SK-N-SH (cell line): ENCODE measurements at regions not wholly inside any gene's neighbourhood (a gene's known extent, or its start where the extent isn't known, plus 50 kb on each side); places are given as distances from the start of the nearest gene placed in this dataset.

Experiments
- CTCF ChIA-PET: fragments of 300-600, 350-600 bp; formaldehyde crosslinking; extraction: SDS; loops from one replicate; lab custom pipeline; 2021; lab: Yijun Ruan, JAX
- POLR2A ChIA-PET: fragments of 350-600 bp; sonication (Branson Sonifier 250); formaldehyde crosslinking; extraction: SDS; loops from one replicate; lab custom pipeline; 2020; ENCODE audit warnings: antibody characterized with exemption, inconsistent platforms; lab: Yijun Ruan, JAX
- DNase-seq: peaks from one replicate; pipeline ENCODE4 v3.0.0; 2012
- H2AFZ ChIP-seq: fragments of 200-600 bp; sonication (generic); 2 replicates; pipeline ENCODE4 v1.8.1; 2016; ENCODE audit warnings: antibody characterized with exemption, mild to moderate bottlenecking, low read depth
- H3F3A ChIP-seq: fragments of 200-600 bp; sonication (generic); replicated peaks from 2 replicates; pipeline ENCODE3; 2016; ENCODE audit warnings: antibody characterized with exemption, mild to moderate bottlenecking; ENCODE audit not compliant: insufficient read depth
- H3K27ac ChIP-seq, 2 experiments: fragments of 200-500 bp in 1 of 2; fragments of 200-600 bp in 1 of 2; sonication (Bioruptor generic) in 1 of 2; sonication (generic), shearing (Covaris generic) in 1 of 2; 2 replicates each; pipeline versions ENCODE4 v1.5.1 to v1.6.1; 2014 to 2016; ENCODE audit warnings: low read depth in 2 of 2, inconsistent platforms in 1 of 2, low read length in 1 of 2, mild to moderate bottlenecking in 1 of 2, mixed read lengths in 1 of 2
- H3K27me3 ChIP-seq: fragments of 200-600 bp; sonication (generic), shearing (Covaris generic); 2 replicates; pipeline ENCODE4 v1.6.1; 2016; ENCODE audit warnings: mixed run types; ENCODE audit not compliant: insufficient read depth
- H3K36me3 ChIP-seq, 2 experiments: fragments of 200-500 bp in 1 of 2; fragments of 200-600 bp in 1 of 2; sonication (Bioruptor generic) in 1 of 2; sonication (generic) in 1 of 2; replicated peaks in 1 of 2; 2 replicates each; pipeline versions ENCODE3 to v1.5.1; 2014 to 2016; ENCODE audit warnings: low read length in 1 of 2, mild to moderate bottlenecking in 1 of 2; ENCODE audit not compliant: insufficient read depth in 2 of 2, control insufficient read depth in 1 of 2
- H3K4me1 ChIP-seq, 2 experiments: fragments of 200-500 bp in 1 of 2; fragments of 200-600 bp in 1 of 2; sonication (Bioruptor generic) in 1 of 2; sonication (generic), shearing (Covaris generic) in 1 of 2; 2 replicates each; pipeline versions ENCODE4 v1.5.1 to v1.6.1; 2014 to 2016; ENCODE audit warnings: low read depth in 1 of 2, low read length in 1 of 2, mixed run types in 1 of 2; ENCODE audit not compliant: insufficient read depth in 2 of 2, control insufficient read depth in 1 of 2
- H3K4me2 ChIP-seq: fragments of 200-600 bp; sonication (generic), shearing (Covaris generic); 2 replicates; pipeline ENCODE4 v1.6.1; 2017; ENCODE audit warnings: mixed run types
- H3K4me3 ChIP-seq, 2 experiments: fragments of 200-500 bp in 1 of 2; fragments of 200-600 bp in 1 of 2; sonication (Bioruptor generic) in 1 of 2; sonication (generic), shearing (Covaris generic) in 1 of 2; 2 replicates each; pipeline versions ENCODE4 v1.5.1 to v1.8.1; 2014 to 2016; ENCODE audit warnings: low read depth in 2 of 2, inconsistent platforms in 1 of 2, low read length in 1 of 2, mild to moderate bottlenecking in 1 of 2, mixed read lengths in 1 of 2, moderate library complexity in 1 of 2
- H3K79me2 ChIP-seq: fragments of 200-600 bp; sonication (generic); 2 replicates; pipeline ENCODE4 v1.8.1; 2017; ENCODE audit warnings: mild to moderate bottlenecking; ENCODE audit not compliant: insufficient read depth
- H3K9ac ChIP-seq: fragments of 200-600 bp; sonication (generic); 2 replicates; pipeline ENCODE4 v1.6.1; 2017; ENCODE audit warnings: mixed run types
- H3K9me2 ChIP-seq: fragments of 200-600 bp; sonication (generic); 2 replicates; pipeline ENCODE4 v1.6.1; 2017; ENCODE audit warnings: mixed run types
- H3K9me3 ChIP-seq: fragments of 200-600 bp; sonication (generic); 2 replicates; pipeline ENCODE4 v1.6.1; 2017; ENCODE audit warnings: mixed run types, mild to moderate bottlenecking, moderate library complexity
- H4K20me1 ChIP-seq: fragments of 200-600 bp; sonication (generic); 2 replicates; pipeline ENCODE4 v1.6.1; 2017; ENCODE audit warnings: mild to moderate bottlenecking, mixed run types; ENCODE audit not compliant: insufficient read depth
- ELF1 ChIP-seq: IDR thresholded peaks from 2 replicates; pipeline ENCODE4 v1.4.0; 2012
- FOSL2 ChIP-seq: IDR thresholded peaks from 2 replicates; pipeline ENCODE4 v1.4.0; 2012; ENCODE audit warnings: low read depth, mild to moderate bottlenecking, moderate library complexity, borderline replicate concordance
- IRF3 ChIP-seq: fragments of 150-350 bp; IDR thresholded peaks from 2 replicates; pipeline ENCODE4 v1.6.1; 2016; ENCODE audit warnings: mild to moderate bottlenecking, low read depth, low read length
- NFIC ChIP-seq: IDR thresholded peaks from 2 replicates; pipeline ENCODE4 v1.4.0; 2012; ENCODE audit warnings: borderline replicate concordance
- PBX3 ChIP-seq: IDR thresholded peaks from 2 replicates; pipeline ENCODE4; 2012
- RCOR1 ChIP-seq: fragments of 150-350 bp; IDR thresholded peaks from 2 replicates; pipeline ENCODE4 v1.6.1; 2017; ENCODE audit warnings: antibody characterized with exemption, low read length
- REST ChIP-seq: IDR thresholded peaks from 2 replicates; pipeline ENCODE4 v1.6.1; 2012; ENCODE audit warnings: mild to moderate bottlenecking, low read depth, low read length, moderate library complexity
- SIN3A ChIP-seq: IDR thresholded peaks from 2 replicates; pipeline ENCODE4 v1.6.1; 2012; ENCODE audit warnings: low read depth, mild to moderate bottlenecking, low read length, moderate library complexity, borderline replicate concordance
- SMC3 ChIP-seq: IDR thresholded peaks from 2 replicates; pipeline ENCODE4 v1.6.1; 2012; ENCODE audit warnings: low read depth, low read length, improper control_type of control experiment
- TAF1 ChIP-seq: IDR thresholded peaks from 2 replicates; pipeline ENCODE4 v1.6.1; 2012; ENCODE audit warnings: low read depth, mild to moderate bottlenecking, low read length, moderate library complexity, borderline replicate concordance
- USF1 ChIP-seq: IDR thresholded peaks from 2 replicates; pipeline ENCODE4 v1.4.0; 2012; ENCODE audit warnings: low read depth, borderline replicate concordance
- USF2 ChIP-seq: fragments of 150-350 bp; IDR thresholded peaks from 2 replicates; pipeline ENCODE4 v1.6.1; 2017; ENCODE audit warnings: antibody characterized with exemption, low read length, low read depth, borderline replicate concordance
- YY1 ChIP-seq: IDR thresholded peaks from 2 replicates; pipeline ENCODE4 v1.4.0; 2012; ENCODE audit warnings: low read depth, mild to moderate bottlenecking
- WGBS: methylation state at CpG from one replicate; pipeline ENCODE4 v1.1.6; 2017; ENCODE audit warnings: low lambda C conversion rate; 5-methylcytosine and 5-hydroxymethylcytosine counted together

- no peaks in the 10 kb centered on the region for H3K79me2 ChIP-seq
- no peaks in the 10 kb centered on the region for H4K20me1 ChIP-seq
- H3K9me2 ChIP-seq, result no peaks in the 10 kb centered on the region
- no peak overlapping the region for H2AFZ ChIP-seq
- ChIA-PET CTCF (interaction anchor here (1.3 kb wide), 1 partner anchor 322 kb away, joined by 3 read pairs; no protein-coding TSS in a partner anchor), POLR2A (no interaction called here)
- no peaks in the 10 kb centered on the region for H3K36me3 ChIP-seq
- TF ChIP-seq ELF1 (no peak), NFIC (no peak), PBX3 (no peak), USF2 (no peak), FOSL2 (no peak), SMC3 (no peak), IRF3 (no peak), REST (no peak), YY1 (no peak), SIN3A (no peak), TAF1 (no peak), USF1 (no peak), RCOR1 (no peak)
- no peaks in the 10 kb centered on the region for H3F3A ChIP-seq
- H3K9me3 ChIP-seq, result no peaks in the 10 kb centered on the region
- no peak overlapping the region for H3K9ac ChIP-seq
- DNase-seq, result no peak
- WGBS, result 38% methylated on average over 4 of the region's 4 CpGs
- H3K27ac ChIP-seq, result no peak overlapping the region
- no peak overlapping the region for H3K4me3 ChIP-seq
- no peaks in the 10 kb centered on the region for H3K27me3 ChIP-seq
- H3K4me1 ChIP-seq, result peaks cover 0 to 6% of the 10 kb centered on the region in 2 experiments; a peak in 1 of 4 replicates
- H3K4me2 ChIP-seq, result no peak overlapping the region
These were observed 231.3 kb upstream of the PWP1 start for GRCh38 chr12:107454109-107454830.
